Endothelial cell of umbilical vein (primary cell): ENCODE measurements at regions not wholly inside any gene's neighbourhood (a gene's known extent, or its start where the extent isn't known, plus 50 kb on each side); places are given as distances from the start of the nearest gene placed in this dataset.
"Not testable (repeated sequence)": the region's sequence is repeated elsewhere in the genome, so short reads cannot be mapped to it uniquely, and the experiment has no call there.

Source experiments
- BruUV-seq: library from RNA; stranded (reverse); fragments of 400-500 nt; replicated peaks from 2 replicates; lab custom pipeline; 2021; lab: Mats Ljungman, UMichigan
- CTCF ChIA-PET: fragments of 300-600, 350-600 bp; sonication (Branson Sonifier 250); formaldehyde crosslinking; loops from one replicate; lab custom pipeline; 2021; ENCODE audit warnings: antibody characterized with exemption, inconsistent platforms; lab: Charles Lee
- POLR2A ChIA-PET: fragments of 300-600, 350-600 bp; sonication (Branson Sonifier 250); formaldehyde crosslinking; loops from one replicate; lab custom pipeline; 2021; ENCODE audit warnings: antibody characterized with exemption, inconsistent platforms; lab: Charles Lee
- DNase-seq: peaks from one replicate; pipeline ENCODE4 v3.0.0-alpha.2; 2011; ENCODE audit warnings: low read depth, low spot score
- FAIRE-seq: peaks from 2 replicates; lab custom pipeline; 2011; peaks lifted over from hg19 to GRCh38; lab: Jason Lieb, UNC
- H2AFZ ChIP-seq: 2 replicates; pipeline ENCODE4 v1.6.0; 2012; ENCODE audit warnings: low read depth, low read length, control low read depth, inconsistent platforms
- H3K27ac ChIP-seq: 2 replicates; pipeline ENCODE4 v1.5.1; 2011; ENCODE audit warnings: low read depth, mild to moderate bottlenecking, control low read depth, low read length, moderate library complexity; ENCODE audit not compliant: insufficient read depth
- H3K27me3 ChIP-seq, 2 experiments: 2 replicates each; pipeline versions ENCODE4 v1.6.0 to v1.6.1; 2011; ENCODE audit warnings: low read length in 2 of 2, mixed read lengths in 1 of 2; ENCODE audit not compliant: control insufficient read depth in 2 of 2, insufficient read depth in 2 of 2
- H3K36me3 ChIP-seq, 2 experiments: 2 replicates in 1 of 2; 3 replicates in 1 of 2; pipeline ENCODE4 v1.5.1; 2011; ENCODE audit warnings: low read length in 2 of 2, mild to moderate bottlenecking in 1 of 2, moderate library complexity in 1 of 2; ENCODE audit not compliant: control insufficient read depth in 2 of 2, insufficient read depth in 2 of 2; ENCODE audit errors: extremely low read depth in 1 of 2
- H3K4me1 ChIP-seq: 3 replicates; pipeline ENCODE4 v1.5.1; 2011; ENCODE audit warnings: mild to moderate bottlenecking, low read length; ENCODE audit not compliant: control insufficient read depth, insufficient read depth; ENCODE audit errors: extremely low read depth
- H3K4me2 ChIP-seq: 2 replicates; pipeline ENCODE4 v1.6.1; 2011; ENCODE audit warnings: low read length, control low read depth, mixed read lengths; ENCODE audit not compliant: insufficient read depth
- H3K4me3 ChIP-seq, 3 experiments: fragments of 200-600 bp in 1 of 3; sonication (generic), shearing (Covaris generic) in 1 of 3; replicated peaks in 1 of 3; 2 replicates each; pipeline ENCODE4 v1.5.1; 2011 to 2016; ENCODE audit warnings: control low read depth in 3 of 3, low read length in 3 of 3, mild to moderate bottlenecking in 2 of 3, inconsistent platforms in 1 of 3, low read depth in 1 of 3, moderate library complexity in 1 of 3; ENCODE audit not compliant: insufficient read depth in 1 of 3
- H3K79me2 ChIP-seq: 2 replicates; pipeline ENCODE4 v1.6.0; 2012; ENCODE audit warnings: low read length, inconsistent platforms; ENCODE audit not compliant: control insufficient read depth, insufficient read depth
- H3K9ac ChIP-seq: replicated peaks from 2 replicates; pipeline ENCODE3; 2011; ENCODE audit warnings: low read length, control low read depth; ENCODE audit not compliant: insufficient read depth; ENCODE audit errors: extremely low read depth
- H3K9me1 ChIP-seq: replicated peaks from 3 replicates; pipeline ENCODE4 v1.6.0; 2011; ENCODE audit warnings: mild to moderate bottlenecking, low read length; ENCODE audit not compliant: control insufficient read depth, insufficient read depth; ENCODE audit errors: extremely low read depth
- H3K9me3 ChIP-seq: replicated peaks from 2 replicates; pipeline ENCODE4 v1.5.1; 2012; ENCODE audit warnings: low read length, inconsistent platforms; ENCODE audit not compliant: control insufficient read depth, insufficient read depth
- H4K20me1 ChIP-seq: replicated peaks from 2 replicates; pipeline ENCODE3; 2011; ENCODE audit warnings: mild to moderate bottlenecking, low read length; ENCODE audit not compliant: control insufficient read depth, insufficient read depth; ENCODE audit errors: extremely low read depth
- CTCF ChIP-seq, 2 donors: IDR thresholded peaks; 1 replicate in 1 of 2; 2 replicates in 1 of 2; pipeline ENCODE4 v1.5.1; 2011; ENCODE audit warnings: low read length in 2 of 2, mild to moderate bottlenecking in 2 of 2, moderate library complexity in 2 of 2, control low read depth in 1 of 2, inconsistent platforms in 1 of 2, low read depth in 1 of 2; ENCODE audit not compliant: insufficient read depth in 1 of 2; ENCODE audit errors: extremely low read depth in 1 of 2
- FOS ChIP-seq: IDR thresholded peaks from 2 replicates; pipeline ENCODE4 v1.6.1; 2011; ENCODE audit warnings: mild to moderate bottlenecking, low read length, moderate library complexity, borderline replicate concordance; ENCODE audit not compliant: insufficient read depth
- GATA2 ChIP-seq: IDR thresholded peaks from 2 replicates; pipeline ENCODE4 v1.7.0; 2011; ENCODE audit warnings: low read depth, mild to moderate bottlenecking, moderate library complexity, mixed read lengths, low read length; ENCODE audit not compliant: insufficient read length, insufficient read depth
- JUN ChIP-seq: IDR thresholded peaks from 2 replicates; pipeline ENCODE4 v1.6.1; 2011; ENCODE audit warnings: borderline replicate concordance, low read depth; ENCODE audit not compliant: insufficient read length, insufficient read depth
- MYC ChIP-seq: IDR thresholded peaks from one replicate; pipeline ENCODE4 v1.6.1; 2011; ENCODE audit warnings: mild to moderate bottlenecking, low read depth, low read length
- POLR2A ChIP-seq: IDR thresholded peaks from 2 replicates; pipeline ENCODE4 v1.6.1; 2012; ENCODE audit warnings: low read depth, mild to moderate bottlenecking, control low read depth, low read length
- POLR2AphosphoS5 ChIP-seq: IDR thresholded peaks from 2 replicates; pipeline ENCODE4 v1.6.1; 2012; ENCODE audit warnings: low read depth, mild to moderate bottlenecking, control low read depth, low read length, moderate library complexity; ENCODE audit not compliant: insufficient read depth
- dilution Hi-C: fragments of 300-500 bp; cut with MboI; formaldehyde crosslinking; loops from one replicate; pipeline ENCODE4 v1.15.0; 2019; ENCODE audit warnings: low sequenced_read_pairs; ENCODE audit not compliant: extremely low pct_ligation_motif_present
- intact Hi-C: fragments of 100-400 bp; cut with micrococcal nuclease; formaldehyde crosslinking; loops from one replicate; pipeline ENCODE4 v1.10.0; 2022

DNA sequence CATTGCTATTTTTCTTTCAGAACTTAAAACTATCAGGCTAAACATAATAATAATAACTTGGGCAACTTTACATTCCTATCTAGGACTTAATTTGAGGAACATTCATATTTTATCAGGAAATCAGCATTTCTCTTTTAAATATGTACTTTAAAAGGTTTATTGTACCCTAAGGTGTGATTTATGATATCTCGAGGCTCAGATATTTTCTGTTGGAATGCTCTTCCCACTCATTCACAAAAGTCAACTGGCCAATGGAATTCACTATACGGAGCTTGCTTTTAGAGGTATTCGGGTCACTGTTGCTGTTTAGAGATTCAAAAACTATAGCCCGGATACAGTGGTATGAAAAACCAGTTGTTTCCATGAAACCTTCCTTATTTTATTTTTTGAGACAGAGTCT, 328.3 kb downstream of the GBA3 start:
- no peaks in the 10 kb centered on the region for H4K20me1 ChIP-seq
- ChIA-PET POLR2A (no interaction called here), CTCF (no interaction called here)
- TF ChIP-seq GATA2 (no peak), MYC (no peak), POLR2A (no peak), FOS (no peak), POLR2AphosphoS5 (no peak), JUN (no peak), CTCF (IDR thresholded peaks at IDR 0.05; ENCODE audit: extremely low read depth in 1 of 2, insufficient read depth in 1 of 2, low read depth in 1 of 2, low read length in 2 of 2) (no peak)
- H3K4me3 ChIP-seq: no peak overlapping the region
- H3K9me3 ChIP-seq: peaks cover 4% of the 10 kb centered on the region
- H3K27ac ChIP-seq: no peak overlapping the region
- no TSS peak for BruUV-seq
- H3K36me3 ChIP-seq: no peaks in the 10 kb centered on the region
- no peak overlapping the region for H3K4me2 ChIP-seq
- intact Hi-C loops: loop anchor here (10.0 kb wide), 1 partner anchor 96 kb away; no protein-coding TSS in a partner anchor
- no peaks in the 10 kb centered on the region for H3K9me1 ChIP-seq
- dilution Hi-C loops: no loop called here
- H3K9ac ChIP-seq: no peak overlapping the region
- no peak for DNase-seq
- no peaks in the 10 kb centered on the region for H3K79me2 ChIP-seq
- no peak overlapping the region for H2AFZ ChIP-seq
- no peak for FAIRE-seq
- no peaks in the 10 kb centered on the region for H3K4me1 ChIP-seq
- no peaks in the 10 kb centered on the region for H3K27me3 ChIP-seq

DNA sequence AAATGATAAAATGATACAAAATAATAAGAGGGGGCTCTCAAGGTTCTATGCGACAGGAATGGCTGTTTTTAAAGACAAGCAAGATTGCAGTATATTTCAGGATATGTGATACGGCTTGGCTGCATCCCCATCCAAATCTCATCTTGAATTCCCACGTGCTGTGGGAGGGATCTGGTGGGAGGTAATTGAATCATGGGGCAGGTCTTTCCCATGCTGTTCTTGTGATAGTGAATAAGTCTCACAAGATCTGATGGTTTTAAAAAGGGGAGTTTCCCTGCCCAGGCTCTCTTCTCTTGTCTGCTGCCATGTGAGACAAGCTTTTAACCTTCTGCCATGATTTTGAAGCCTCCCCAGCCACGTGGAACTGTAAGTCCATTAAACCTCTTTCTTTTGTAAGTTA, 327.7 kb downstream of the GBA3 start:
- H3K27ac ChIP-seq, BruUV-seq, H3K36me3 ChIP-seq, H3K27me3 ChIP-seq, CTCF ChIA-PET, dilution Hi-C loops, H2AFZ ChIP-seq, H3K9me3 ChIP-seq, H3K79me2 ChIP-seq, H3K4me2 ChIP-seq, FAIRE-seq, H3K4me3 ChIP-seq, H3K4me1 ChIP-seq, H3K9me1 ChIP-seq, POLR2A ChIA-PET, H3K9ac ChIP-seq, H4K20me1 ChIP-seq, DNase-seq: not testable (repeated sequence)
- intact Hi-C loops: loop anchor here (10.0 kb wide), 1 partner anchor 96 kb away; no protein-coding TSS in a partner anchor
